Myocyte (in vitro differentiated cells): ENCODE measurements at regions not wholly inside any gene's neighbourhood (a gene's known extent, or its start where the extent isn't known, plus 50 kb on each side); places are given as distances from the start of the nearest gene placed in this dataset.
"Not testable (repeated sequence)": the region's sequence is repeated elsewhere in the genome, so short reads cannot be mapped to it uniquely, and the experiment has no call there.

ENCODE experiments used
- DNase-seq: peaks from one replicate; pipeline ENCODE4 v3.0.0-alpha.2; 2012; ENCODE audit warnings: low read depth

DNA sequence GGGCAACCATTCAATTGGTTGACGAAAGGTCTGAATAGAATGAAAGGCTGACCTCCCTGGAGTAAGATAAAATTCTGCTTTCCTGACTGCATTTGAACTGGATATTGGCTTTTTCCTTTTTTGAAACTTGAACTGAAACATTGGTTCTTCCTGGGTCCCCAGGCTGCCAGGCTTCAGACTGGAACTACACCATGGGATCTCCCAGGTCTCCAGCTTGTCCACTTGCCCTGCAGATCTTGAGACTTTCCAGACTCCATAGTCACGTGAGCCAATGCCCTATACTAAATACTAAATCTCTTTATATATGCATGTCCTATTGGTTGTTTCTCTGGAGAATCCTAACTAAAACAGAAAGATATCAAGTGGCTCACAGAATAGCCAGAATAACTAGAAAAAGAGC is 118.7 kb upstream of the KRR1 start:
- DNase-seq, result no peak

DNA sequence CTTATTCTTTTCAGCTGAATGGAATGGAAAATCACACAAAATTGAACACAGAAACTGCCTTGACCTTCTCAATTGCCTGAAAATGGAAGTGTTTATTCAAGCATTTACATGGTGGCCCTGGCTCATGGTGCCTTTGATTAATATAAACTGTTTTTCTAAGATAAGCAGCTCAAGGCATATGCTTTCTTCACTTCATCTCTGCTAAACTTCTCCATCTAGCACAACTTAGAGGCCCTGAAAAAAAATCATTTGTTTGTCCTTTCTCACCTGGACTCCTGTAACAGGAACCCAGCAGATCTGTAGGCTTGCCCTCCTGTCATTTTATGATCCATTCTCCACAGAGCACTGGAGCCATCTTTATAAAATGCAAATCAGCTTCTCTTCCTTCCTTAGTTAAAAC is 117.5 kb upstream of the KRR1 start:
- no peak for DNase-seq

GRCh38 chr12:75628511-75628910 is 117.1 kb upstream of the KRR1 start:
- DNase-seq, result no peak

DNA sequence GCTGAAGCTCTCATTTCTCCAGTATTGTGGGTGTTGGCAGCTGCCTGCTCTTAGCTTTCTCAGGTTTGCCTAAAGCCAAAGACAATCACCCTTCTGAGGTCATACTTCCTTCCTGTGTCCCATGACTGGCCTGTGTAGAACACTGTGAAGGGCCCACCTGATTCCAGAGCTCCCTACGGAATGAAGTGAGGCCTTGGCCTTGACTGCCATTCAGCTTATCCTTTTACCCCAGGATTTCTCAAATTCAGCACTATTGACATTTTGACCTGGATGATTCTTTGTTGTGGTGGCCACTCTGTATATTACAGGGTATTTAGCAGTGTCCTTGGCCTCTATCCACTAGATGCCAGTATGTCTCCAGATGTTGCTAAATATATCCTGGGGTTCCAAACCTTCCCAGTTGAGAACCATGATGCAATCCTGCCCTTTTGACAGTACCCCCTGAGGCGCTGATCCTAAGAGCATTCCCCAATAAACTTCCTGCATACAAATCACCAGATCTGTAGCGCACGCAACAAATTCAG is 112.3 kb upstream of the KRR1 start:
- peak; percentile 76 for DNase-seq

DNA sequence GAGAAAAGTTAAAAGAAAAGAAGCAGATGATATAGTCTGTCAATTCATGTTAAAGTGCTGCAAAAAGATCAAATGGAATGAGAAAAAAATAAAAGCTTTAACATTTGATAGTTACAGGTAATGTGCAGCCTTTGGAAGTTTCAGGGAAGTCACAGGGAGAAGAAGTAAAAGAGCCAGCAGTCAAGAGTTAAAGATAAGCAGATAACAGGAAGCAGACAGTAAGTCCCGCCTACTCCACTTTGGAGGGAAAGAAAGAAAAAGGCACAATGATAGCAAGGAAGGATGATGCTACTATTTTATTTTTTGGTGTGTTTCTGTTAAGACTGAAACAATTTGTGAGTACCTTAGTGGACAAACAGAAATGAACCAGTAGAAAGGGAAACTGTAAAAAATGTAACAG is 111.1 kb upstream of the KRR1 start:
- no peak for DNase-seq

GRCh38 chr12:75614396-75614795 is 103.0 kb upstream of the KRR1 start:
- not testable (repeated sequence) for DNase-seq

DNA sequence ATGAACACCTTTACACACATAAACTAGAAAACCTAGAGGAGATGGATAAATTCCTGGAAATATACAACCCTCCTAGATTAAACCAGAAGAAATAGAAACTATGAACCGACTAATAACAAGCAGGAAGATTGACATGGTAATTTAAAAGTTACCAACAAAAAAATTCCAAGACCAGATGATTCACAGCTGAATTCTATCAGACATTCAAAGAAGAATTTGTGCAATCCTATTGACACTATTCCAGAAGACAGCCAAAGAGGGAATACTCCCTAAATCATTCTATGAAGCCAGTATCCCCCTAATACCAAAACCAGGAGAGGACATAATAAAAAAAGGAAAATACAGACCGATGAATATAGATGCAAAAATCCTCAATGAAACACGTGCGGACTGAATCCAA is 102.6 kb upstream of the KRR1 start:
- no peak for DNase-seq

GRCh38 chr12:75611041-75611440 is 99.6 kb upstream of the KRR1 start:
- no peak for DNase-seq

- DNase-seq, result no peak
These were observed 95.5 kb upstream of the KRR1 start for GRCh38 chr12:75606956-75607355.

- no peak for DNase-seq
These were observed 94.7 kb upstream of the KRR1 start for GRCh38 chr12:75606151-75606550.

GRCh38 chr12:75603475-75603874 is 92.1 kb upstream of the KRR1 start:
- DNase-seq, result peak; percentile 44

DNA sequence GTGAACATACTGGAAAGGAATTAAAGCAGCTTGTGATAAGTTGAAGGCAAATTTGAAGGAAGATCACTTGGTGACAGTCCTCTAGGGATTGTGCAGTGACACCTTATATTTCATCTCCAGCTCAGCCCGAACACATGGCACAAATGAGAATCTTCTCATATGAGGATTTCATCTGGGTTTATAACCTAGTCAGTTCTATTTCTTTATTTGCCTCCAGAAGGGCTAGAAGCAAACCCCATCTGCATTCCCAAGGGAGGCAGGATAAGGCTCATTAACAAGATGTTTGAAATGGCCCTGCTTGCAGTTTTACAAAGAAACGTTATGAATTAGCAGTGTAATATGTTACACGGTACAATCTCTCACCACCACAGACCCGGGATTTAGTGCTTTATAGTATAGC is 90.7 kb upstream of the KRR1 start:
- DNase-seq, result no peak

DNA sequence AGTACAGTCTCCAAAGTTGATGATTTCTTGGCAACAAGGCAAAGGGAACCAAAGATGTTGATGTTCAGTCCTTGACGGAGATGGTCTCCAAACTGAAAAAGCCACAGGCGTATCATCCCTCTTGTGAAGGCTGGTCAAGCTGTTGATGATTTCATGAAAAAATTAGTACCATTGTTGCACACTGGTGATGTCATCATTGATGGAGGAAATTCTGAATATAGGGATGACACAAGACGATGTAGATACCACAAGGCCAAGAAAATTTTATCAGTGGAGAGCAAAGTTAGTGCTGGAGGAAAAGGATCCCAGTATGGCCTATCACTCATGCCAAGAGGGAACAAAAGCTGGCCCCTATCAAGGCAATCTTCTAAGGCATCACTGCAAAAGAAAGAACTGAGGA is 88.7 kb upstream of the KRR1 start:
- no peak for DNase-seq

DNA sequence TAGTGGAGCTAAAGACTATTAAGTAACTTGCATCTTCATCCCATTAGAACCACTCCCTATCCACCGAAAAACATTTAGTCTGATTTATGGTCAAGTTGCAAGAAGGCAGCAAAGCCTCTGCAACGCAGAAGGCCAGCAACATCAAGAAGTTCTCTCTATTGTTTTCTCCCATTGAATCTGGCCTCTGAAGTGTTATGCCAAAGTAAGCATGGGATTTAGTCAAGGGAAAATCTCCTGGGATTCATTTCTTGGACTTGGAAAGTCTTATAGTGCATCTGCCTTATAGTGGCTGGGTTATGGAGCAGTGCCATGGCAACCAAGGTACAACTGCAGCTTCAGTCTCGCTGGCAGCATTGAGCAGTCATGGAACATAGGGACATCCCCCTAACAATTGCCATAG is 87.7 kb upstream of the KRR1 start:
- DNase-seq, result peak; percentile 23

GRCh38 chr12:75596406-75596805 is 85.0 kb upstream of the KRR1 start:
- DNase-seq, result no peak

GRCh38 chr12:75592638-75593335 is 81.4 kb upstream of the KRR1 start:
- no peak for DNase-seq

- no peak for DNase-seq
These were observed 80.7 kb upstream of the KRR1 start for GRCh38 chr12:75592086-75592485.

DNA sequence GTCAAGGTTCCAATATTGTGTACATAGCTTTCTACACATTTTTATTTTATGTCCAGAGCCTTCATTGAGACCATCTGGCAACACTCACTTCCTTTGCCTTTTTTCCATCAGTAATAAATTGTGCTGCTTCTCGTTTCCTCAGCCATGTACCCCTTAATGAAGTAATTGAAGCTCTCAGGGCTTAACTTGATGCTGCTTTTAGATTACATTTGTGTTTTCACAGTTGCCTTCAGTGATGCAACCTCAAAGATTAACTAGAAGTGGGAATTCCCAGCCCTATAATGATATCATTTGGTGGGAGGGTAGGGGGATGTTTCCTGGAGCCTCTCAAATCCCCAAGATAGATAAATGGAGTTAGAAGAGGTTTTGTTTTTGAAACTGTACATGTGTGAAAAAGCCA is 80.2 kb upstream of the KRR1 start:
- peak; percentile 39 for DNase-seq

DNA sequence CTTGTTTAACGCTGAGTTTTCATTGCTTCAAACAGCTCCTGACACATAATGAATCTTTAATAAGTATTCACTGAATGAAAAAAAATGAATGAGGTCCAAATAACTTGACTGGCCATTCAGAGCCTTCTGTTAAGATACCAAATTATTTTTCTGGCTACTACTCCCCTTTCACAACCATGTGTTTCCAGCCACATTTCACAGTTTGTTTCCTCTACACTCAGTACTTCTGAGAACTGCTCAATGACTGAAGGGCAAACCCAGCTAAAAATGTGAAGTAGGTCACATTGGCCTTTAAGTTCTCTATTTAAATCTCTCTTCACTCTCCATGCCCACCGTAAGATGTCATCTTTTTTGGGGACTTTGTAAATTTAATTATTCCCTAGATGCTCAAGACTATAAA is 78.4 kb upstream of the KRR1 start:
- no peak for DNase-seq

- DNase-seq, result no peak
These were observed 76.1 kb upstream of the KRR1 start for GRCh38 chr12:75587340-75588106.

- no peak for DNase-seq
These were observed 73.9 kb upstream of the KRR1 start for GRCh38 chr12:75585330-75585729.

DNA sequence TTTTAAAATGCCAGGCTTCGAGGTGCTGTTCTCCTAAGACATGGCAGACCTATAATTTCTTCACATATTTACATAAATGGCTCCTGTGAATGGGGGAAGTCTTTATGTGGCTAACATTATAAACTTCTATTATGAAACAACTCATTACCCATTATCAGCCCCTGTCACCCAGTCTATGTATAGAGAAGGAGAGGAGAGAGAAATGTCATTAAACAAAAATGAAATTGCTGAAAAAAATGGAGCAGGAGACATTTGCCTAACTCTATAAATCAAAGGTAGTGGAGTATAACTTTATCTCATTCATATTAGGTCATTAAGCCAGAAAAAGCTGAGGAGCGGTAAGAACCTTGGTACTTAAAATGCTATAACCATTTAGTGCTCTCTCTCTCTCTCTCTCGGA is 71.9 kb upstream of the KRR1 start:
- DNase-seq, result no peak

DNA sequence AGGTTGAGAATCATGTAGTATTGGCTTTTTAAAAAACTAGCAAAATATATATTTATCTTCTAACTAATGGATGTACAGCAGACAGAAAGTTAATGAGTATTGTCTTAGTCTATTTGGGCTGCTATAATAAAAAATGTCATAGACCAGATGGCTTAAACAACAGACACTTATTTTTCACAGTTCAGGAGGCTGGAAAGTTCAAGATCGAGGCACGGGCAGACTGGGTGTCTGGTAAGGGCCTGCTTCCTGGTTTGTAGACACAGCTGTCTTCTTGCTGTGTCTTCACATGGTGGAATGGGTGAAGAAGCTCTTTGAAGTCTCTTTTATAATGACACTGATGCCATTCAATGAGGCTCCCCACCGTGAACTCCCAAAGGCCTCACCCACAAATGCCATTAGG is 70.1 kb upstream of the KRR1 start:
- no peak for DNase-seq
